ENCODE measurements at regions not wholly inside any gene's neighbourhood (a gene's known extent, or its start where the extent isn't known, plus 50 kb on each side); places are given as distances from the start of the nearest gene placed in this dataset.
A peak's percentile ranks its signal among the peaks of the same experiment; 100 is the strongest.

DNA sequence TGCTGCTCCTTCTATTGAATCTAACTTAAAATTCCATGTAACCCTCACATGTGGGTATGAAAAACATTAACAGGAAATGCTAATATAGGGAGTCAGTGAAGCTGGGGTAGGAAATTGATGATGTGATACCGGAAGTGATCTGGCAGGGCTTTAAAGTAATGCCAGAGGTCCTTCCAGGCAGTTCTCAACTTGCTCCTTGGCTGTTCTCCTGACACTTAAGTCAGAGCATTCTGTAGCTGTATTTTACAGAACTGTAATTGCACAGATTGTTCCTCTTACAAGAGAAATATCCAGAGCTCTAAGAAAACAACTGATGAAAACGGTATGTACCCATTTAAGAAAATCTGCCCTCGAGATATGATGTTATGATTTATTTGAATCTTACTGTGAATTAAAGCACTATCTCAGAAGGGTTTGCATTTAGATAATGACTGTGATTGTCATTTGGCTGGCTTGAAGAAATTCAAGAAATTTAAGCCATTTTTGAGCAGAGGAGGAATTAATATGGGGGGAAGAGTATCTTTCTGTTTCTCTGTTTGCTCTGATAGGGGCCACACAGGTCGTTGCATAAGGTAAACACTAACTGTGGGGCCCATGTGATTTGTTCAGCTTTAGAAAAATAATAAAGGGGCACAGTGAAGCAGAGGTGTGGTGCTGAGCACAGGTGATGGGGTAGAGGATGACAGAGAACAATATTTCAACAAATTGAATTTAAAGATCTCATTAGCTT lies 88.4 kb downstream of the BBS10 start:
- H3K9ac ChIP-seq (ENCODE audit: control insufficient read depth, extremely low read depth, insufficient read depth, low read length): peak overlapping the region; percentile 57
- H3K4me1 ChIP-seq (ENCODE audit: control insufficient read depth, extremely low read depth, insufficient read depth, low read length): peaks cover 30% of the 10 kb centered on the region
- no peak for DNase-seq (ENCODE audit: low read depth, low spot score)
- no peaks in the 10 kb centered on the region for H4K20me1 ChIP-seq (ENCODE audit: control insufficient read depth, extremely low read depth, insufficient read depth, low read length)
- TF ChIP-seq, protein P1, sequence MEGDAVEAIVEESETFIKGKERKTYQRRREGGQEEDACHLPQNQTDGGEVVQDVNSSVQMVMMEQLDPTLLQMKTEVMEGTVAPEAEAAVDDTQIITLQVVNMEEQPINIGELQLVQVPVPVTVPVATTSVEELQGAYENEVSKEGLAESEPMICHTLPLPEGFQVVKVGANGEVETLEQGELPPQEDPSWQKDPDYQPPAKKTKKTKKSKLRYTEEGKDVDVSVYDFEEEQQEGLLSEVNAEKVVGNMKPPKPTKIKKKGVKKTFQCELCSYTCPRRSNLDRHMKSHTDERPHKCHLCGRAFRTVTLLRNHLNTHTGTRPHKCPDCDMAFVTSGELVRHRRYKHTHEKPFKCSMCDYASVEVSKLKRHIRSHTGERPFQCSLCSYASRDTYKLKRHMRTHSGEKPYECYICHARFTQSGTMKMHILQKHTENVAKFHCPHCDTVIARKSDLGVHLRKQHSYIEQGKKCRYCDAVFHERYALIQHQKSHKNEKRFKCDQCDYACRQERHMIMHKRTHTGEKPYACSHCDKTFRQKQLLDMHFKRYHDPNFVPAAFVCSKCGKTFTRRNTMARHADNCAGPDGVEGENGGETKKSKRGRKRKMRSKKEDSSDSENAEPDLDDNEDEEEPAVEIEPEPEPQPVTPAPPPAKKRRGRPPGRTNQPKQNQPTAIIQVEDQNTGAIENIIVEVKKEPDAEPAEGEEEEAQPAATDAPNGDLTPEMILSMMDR (optimal IDR thresholded peaks at IDR 0.05 in 1 of 3, IDR thresholded peaks at IDR 0.05 in 1 of 3, conservative IDR thresholded peaks at IDR 0.05 in 1 of 3; ENCODE audit: extremely low read depth in 1 of 3, insufficient read depth in 2 of 3, low read length in 3 of 3): no peak
- TF ChIP-seq EZH2 (IDR thresholded peaks at IDR 0.05; ENCODE audit: low read length): no peak
- H3K36me3 ChIP-seq (ENCODE audit: control insufficient read depth in 2 of 2, extremely low read depth in 1 of 2, insufficient read depth in 2 of 2, low read length in 2 of 2): no peaks in the 10 kb centered on the region
- FAIRE-seq: peak; percentile 97
- dilution Hi-C loops (cut with MboI; ENCODE audit: extremely low pct_ligation_motif_present, low sequenced_read_pairs): no loop called here
- H2AFZ ChIP-seq (ENCODE audit: control insufficient read depth, low read length): no peak overlapping the region
- peak overlapping the region; percentile 95 for H3K4me2 ChIP-seq (ENCODE audit: control insufficient read depth, extremely low read depth, insufficient read depth, low read depth, low read length)
- no peaks in the 10 kb centered on the region for H3K27me3 ChIP-seq (ENCODE audit: control insufficient read depth, extremely low read depth, insufficient read depth, low read length)
- H3K27ac ChIP-seq (ENCODE audit: control insufficient read depth, insufficient read depth, low read length): peak overlapping the region; percentile 64
- H3K79me2 ChIP-seq (ENCODE audit: control insufficient read depth, insufficient read depth, low read length): peaks cover 25% of the 10 kb centered on the region
- H3K4me3 ChIP-seq (ENCODE audit: control insufficient read depth in 2 of 3, extremely low read depth in 1 of 3, insufficient read depth in 2 of 3, low read depth in 1 of 3, low read length in 3 of 3): peak overlapping the region; percentile 32 to 89 (median 77)
- H3K9me1 ChIP-seq (ENCODE audit: control insufficient read depth, extremely low read depth, insufficient read depth, low read length): no peaks in the 10 kb centered on the region
- H3K9me3 ChIP-seq (ENCODE audit: control insufficient read depth, low read depth, low read length): peaks cover 2% of the 10 kb centered on the region

DNA sequence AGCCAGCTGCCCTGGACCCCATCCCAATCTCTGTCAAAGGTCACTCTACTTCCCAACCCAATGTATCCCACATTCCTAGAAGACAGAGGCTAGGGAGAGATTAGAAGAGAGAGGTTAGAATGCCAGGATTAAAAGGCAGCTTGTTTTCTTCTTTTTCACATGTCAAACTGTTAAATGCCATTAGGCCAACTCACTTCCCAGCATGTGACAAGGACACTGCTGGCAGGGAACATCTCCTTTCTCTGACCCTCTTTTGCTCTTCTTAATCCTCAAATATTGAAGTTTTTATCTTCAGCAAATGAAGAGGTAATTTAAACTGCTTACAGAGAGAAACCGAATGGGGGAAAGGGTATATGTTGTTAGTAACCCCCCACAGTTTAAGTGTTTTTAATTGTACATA lies 89.1 kb downstream of the BBS10 start:
- FAIRE-seq (peak; percentile 13), DNase-seq (ENCODE audit: low read depth, low spot score) (no peak)
- no peak for TF ChIP-seq EZH2 (IDR thresholded peaks at IDR 0.05; ENCODE audit: low read length)
- TF ChIP-seq, protein P1 (optimal IDR thresholded peaks at IDR 0.05 in 1 of 3, IDR thresholded peaks at IDR 0.05 in 1 of 3, conservative IDR thresholded peaks at IDR 0.05 in 1 of 3; ENCODE audit: extremely low read depth in 1 of 3, insufficient read depth in 2 of 3, low read length in 3 of 3): no peak
- Histone ChIP-seq H3K36me3 (ENCODE audit: control insufficient read depth in 2 of 2, extremely low read depth in 1 of 2, insufficient read depth in 2 of 2, low read length in 2 of 2) (no peaks in the 10 kb centered on the region), H3K4me1 (ENCODE audit: control insufficient read depth, extremely low read depth, insufficient read depth, low read length) (peaks cover 22% of the 10 kb centered on the region), H2AFZ (ENCODE audit: control insufficient read depth, low read length) (peak overlapping the region; percentile 0), H4K20me1 (ENCODE audit: control insufficient read depth, extremely low read depth, insufficient read depth, low read length) (no peaks in the 10 kb centered on the region), H3K27ac (ENCODE audit: control insufficient read depth, insufficient read depth, low read length) (peak overlapping the region; percentile 64), H3K79me2 (ENCODE audit: control insufficient read depth, insufficient read depth, low read length) (peaks cover 25% of the 10 kb centered on the region), H3K9ac (ENCODE audit: control insufficient read depth, extremely low read depth, insufficient read depth, low read length) (no peak overlapping the region), H3K27me3 (ENCODE audit: control insufficient read depth, extremely low read depth, insufficient read depth, low read length) (no peaks in the 10 kb centered on the region), H3K4me3 (ENCODE audit: control insufficient read depth in 2 of 3, extremely low read depth in 1 of 3, insufficient read depth in 2 of 3, low read depth in 1 of 3, low read length in 3 of 3) (no peak overlapping the region), H3K9me1 (ENCODE audit: control insufficient read depth, extremely low read depth, insufficient read depth, low read length) (no peaks in the 10 kb centered on the region), H3K9me3 (ENCODE audit: control insufficient read depth, low read depth, low read length) (peaks cover 2% of the 10 kb centered on the region), H3K4me2 (ENCODE audit: control insufficient read depth, extremely low read depth, insufficient read depth, low read depth, low read length) (no peak overlapping the region)
- dilution Hi-C loops (cut with MboI; ENCODE audit: extremely low pct_ligation_motif_present, low sequenced_read_pairs): no loop called here
